Spleen (tissue), 7 donors: ENCODE measurements at regions not wholly inside any gene's neighbourhood (a gene's known extent, or its start where the extent isn't known, plus 50 kb on each side); places are given as distances from the start of the nearest gene placed in this dataset.

Source experiments
- CTCF ChIP-seq, 11 experiments: fragments of 200-600 bp in 7 of 11; fragments of 450-650 bp in 4 of 11; sonication (generic) in 4 of 11; IDR thresholded peaks in 8 of 11; conservative IDR thresholded peaks in 3 of 11; 1 replicate in 7 of 11; 2 replicates in 4 of 11; pipeline versions ENCODE4 v1.4.0 to v1.8.0; 2016 to 2021; ENCODE audit warnings: antibody characterized with exemption in 11 of 11, inconsistent platforms in 4 of 11, mild to moderate bottlenecking in 1 of 11
- POLR2A ChIP-seq, 3 donors: fragments of 450-650 bp; IDR thresholded peaks; one replicate each; pipeline ENCODE4 v1.5.1; 2017; ENCODE audit warnings: antibody characterized with exemption in 3 of 3, mild to moderate bottlenecking in 1 of 3
- POLR2AphosphoS5 ChIP-seq, 3 donors: sonication (generic); formaldehyde crosslinking; IDR thresholded peaks; one replicate each; pipeline ENCODE4 v1.5.1; 2017; ENCODE audit warnings: antibody characterized with exemption in 3 of 3
- donor health status: DM: no; HTN: no; CAD: no; lungs with moderate emphysema.
- donor health status: DM: no; HTN: no; CAD: no.
- donor health status: DM: no; HTN: no; CAD: no.

- no peak for TF ChIP-seq CTCF (IDR thresholded peaks at IDR 0.05 in 8 of 11, conservative IDR thresholded peaks at IDR 0.05 in 3 of 11)
- TF ChIP-seq POLR2A (IDR thresholded peaks at IDR 0.05): no peak
- TF ChIP-seq POLR2AphosphoS5 (IDR thresholded peaks at IDR 0.05): no peak
These were observed 144.1 kb downstream of the GNAI1 start for GRCh38 chr7:80278737-80279136.
